DND-41 (cell line): ENCODE measurements at regions not wholly inside any gene's neighbourhood (a gene's known extent, or its start where the extent isn't known, plus 50 kb on each side); places are given as distances from the start of the nearest gene placed in this dataset.

Source experiments
- ATAC-seq: fragments of 200-7000 bp; cut with Tn5 transposase; 3 replicates; pipeline ENCODE4 v1.9.1; 2021; ENCODE audit warnings: low read depth; ENCODE audit not compliant: insufficient read depth
- DNase-seq: peaks from one replicate; pipeline ENCODE4 v3.0.0-alpha.2; 2020
- H2AFZ ChIP-seq: 2 replicates; pipeline ENCODE4 v1.6.0; 2012; ENCODE audit warnings: low read depth, low read length
- H3K27ac ChIP-seq: 2 replicates; pipeline ENCODE4 v1.5.1; 2012; ENCODE audit warnings: low read length, inconsistent platforms
- H3K27me3 ChIP-seq: fragments of 200-600 bp; sonication (generic); 2 replicates; pipeline ENCODE4 v1.6.0; 2012; ENCODE audit warnings: low read length, mild to moderate bottlenecking, inconsistent platforms; ENCODE audit not compliant: insufficient read depth, poor library complexity
- H3K36me3 ChIP-seq: 2 replicates; pipeline ENCODE4 v1.5.1; 2012; ENCODE audit warnings: low read length, inconsistent platforms; ENCODE audit not compliant: insufficient read depth
- H3K4me1 ChIP-seq: 2 replicates; pipeline ENCODE4 v1.5.1; 2012; ENCODE audit warnings: mild to moderate bottlenecking, low read length; ENCODE audit not compliant: insufficient read depth
- H3K4me2 ChIP-seq: 2 replicates; pipeline ENCODE4 v1.6.0; 2012; ENCODE audit warnings: mild to moderate bottlenecking, moderate library complexity, low read length, inconsistent platforms; ENCODE audit not compliant: insufficient read depth
- H3K4me3 ChIP-seq, 2 experiments: fragments of 200-600 bp in 1 of 2; shearing (Covaris generic) in 1 of 2; 2 replicates each; pipeline ENCODE4 v1.5.1; 2012 to 2016; ENCODE audit warnings: inconsistent platforms in 2 of 2, low read length in 2 of 2, mild to moderate bottlenecking in 2 of 2, low read depth in 1 of 2, moderate library complexity in 1 of 2
- H3K79me2 ChIP-seq: 2 replicates; pipeline ENCODE4 v1.6.0; 2012; ENCODE audit warnings: low read length, inconsistent platforms; ENCODE audit not compliant: insufficient read depth
- H3K9ac ChIP-seq: 2 replicates; pipeline ENCODE4 v1.6.0; 2012; ENCODE audit warnings: low read depth, mild to moderate bottlenecking, inconsistent platforms, low read length, moderate library complexity
- H3K9me3 ChIP-seq: 2 replicates; pipeline ENCODE4 v1.5.1; 2012; ENCODE audit warnings: low read length, moderate library complexity, mild to moderate bottlenecking, inconsistent platforms; ENCODE audit not compliant: insufficient read depth, severe bottlenecking
- H4K20me1 ChIP-seq: 2 replicates; pipeline ENCODE4 v1.6.0; 2012; ENCODE audit warnings: low read length; ENCODE audit not compliant: insufficient read depth
- CTCF ChIP-seq: IDR thresholded peaks from 2 replicates; pipeline ENCODE4 v1.5.1; 2012; ENCODE audit warnings: borderline replicate concordance, low read length, moderate library complexity, mild to moderate bottlenecking; ENCODE audit not compliant: poor library complexity, severe bottlenecking; ENCODE audit errors: extremely low read depth
- EZH2 ChIP-seq: IDR thresholded peaks from 3 replicates; pipeline ENCODE4 v1.6.1; 2012; ENCODE audit warnings: borderline replicate concordance, low read depth, mild to moderate bottlenecking, moderate library complexity, low read length, inconsistent platforms; ENCODE audit not compliant: severe bottlenecking

GRCh38 chr15:56523521-56523920 is 58.6 kb upstream of the MNS1 start:
- Histone ChIP-seq H3K36me3 (no peaks in the 10 kb centered on the region), H3K27me3 (no peaks in the 10 kb centered on the region), H3K79me2 (no peaks in the 10 kb centered on the region), H3K4me1 (0 out of 2 replicates have a peak, but pooled peaks cover 6% of the 10 kb centered on the region), H3K9ac (no peak overlapping the region), H4K20me1 (no peaks in the 10 kb centered on the region), H3K27ac (no peak overlapping the region), H3K4me3 (no peak overlapping the region), H3K9me3 (peaks cover 16% of the 10 kb centered on the region), H3K4me2 (no peak overlapping the region), H2AFZ (no peak overlapping the region)
- ATAC-seq = no peak
- no peak for DNase-seq
- no peak for TF ChIP-seq EZH2
- no peak for TF ChIP-seq CTCF

- Histone ChIP-seq H2AFZ (no peak overlapping the region), H4K20me1 (no peaks in the 10 kb centered on the region), H3K9ac (no peak overlapping the region), H3K27ac (no peak overlapping the region), H3K27me3 (no peaks in the 10 kb centered on the region), H3K4me1 (no peaks in the 10 kb centered on the region), H3K79me2 (no peaks in the 10 kb centered on the region), H3K36me3 (no peaks in the 10 kb centered on the region), H3K4me3 (no peak overlapping the region), H3K4me2 (no peak overlapping the region), H3K9me3 (peaks cover 29% of the 10 kb centered on the region)
- TF ChIP-seq CTCF = no peak
- no peak for TF ChIP-seq EZH2
- DNase-seq (no peak), ATAC-seq (no peak)
Observed at GRCh38 chr15:56519000-56519399, 54.1 kb upstream of the MNS1 start.
